NT2/D1 (cell line): ENCODE measurements at regions not wholly inside any gene's neighbourhood (a gene's known extent, or its start where the extent isn't known, plus 50 kb on each side); places are given as distances from the start of the nearest gene placed in this dataset.

Experiments
- YY1 ChIP-seq: IDR thresholded peaks from 2 replicates; pipeline ENCODE4 v1.6.1; 2011; ENCODE audit not compliant: insufficient read length, insufficient read depth
- ZNF274 ChIP-seq: IDR thresholded peaks from 2 replicates; pipeline ENCODE4 v1.6.1; 2011; ENCODE audit warnings: mild to moderate bottlenecking, low read depth, low read length

- TF ChIP-seq YY1 (no peak), ZNF274 (no peak)
Measured at GRCh38 chr1:82161700-82162141, 361.0 kb downstream of the ADGRL2 start.
